ENCODE measurements at regions not wholly inside any gene's neighbourhood (a gene's known extent, or its start where the extent isn't known, plus 50 kb on each side); places are given as distances from the start of the nearest gene placed in this dataset.

- TF ChIP-seq GABPA (IDR thresholded peaks at IDR 0.05; ENCODE audit: borderline replicate concordance, insufficient read depth, low read length) (no peak), ATF3 (IDR thresholded peaks at IDR 0.05; ENCODE audit: insufficient read depth, low read depth, low read length) (no peak), CREB1 (IDR thresholded peaks at IDR 0.05) (no peak), POLR2AphosphoS5 (IDR thresholded peaks at IDR 0.05; ENCODE audit: low read depth, low read length) (no peak)
Measured at GRCh38 chr6:148652205-148652604, 94.6 kb upstream of the UST start (continued).

Measured in H1 (cell line).